ENCODE measurements at regions not wholly inside any gene's neighbourhood (a gene's known extent, or its start where the extent isn't known, plus 50 kb on each side); places are given as distances from the start of the nearest gene placed in this dataset.
A peak's percentile ranks its signal among the peaks of the same experiment; 100 is the strongest.
"Not testable (repeated sequence)": the region's sequence is repeated elsewhere in the genome, so short reads cannot be mapped to it uniquely, and the experiment has no call there.

DNA sequence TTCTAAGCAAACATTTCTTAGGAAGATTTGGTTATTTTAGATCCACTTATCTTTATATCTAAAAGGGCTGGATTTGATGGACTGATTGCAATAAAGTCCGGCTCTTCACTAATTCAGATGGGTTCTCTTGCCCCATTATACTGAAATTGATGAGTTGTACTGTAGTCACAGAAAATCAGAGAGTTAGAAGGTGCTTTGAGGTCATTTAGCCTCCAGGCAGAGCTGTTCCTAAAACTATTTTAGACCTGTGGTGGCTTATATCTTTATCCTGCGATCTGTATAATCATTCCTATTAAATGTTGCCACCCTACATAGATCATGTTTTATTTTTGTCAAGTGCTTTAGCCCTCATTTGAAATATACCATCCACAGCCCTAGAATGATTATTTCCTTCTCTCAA, 61.3 kb upstream of the ATXN1 start:
- Mint-ChIP-seq H3K27me3 (ENCODE audit: low read depth in 3 of 3) (peaks cover 3 to 5% (median 3%) of the 10 kb centered on the region in 3 donors), H3K36me3 (no peaks in the 10 kb centered on the region), H3K4me1 (peaks cover 0 to 5% of the 10 kb centered on the region in 2 donors), H3K9me3 (peaks cover 0 to 1% (median 0%) of the 10 kb centered on the region in 6 donors), H3K27ac (no peak overlapping the region), H3K4me3 (no peak overlapping the region)
- no peak for DNase-seq

DNA sequence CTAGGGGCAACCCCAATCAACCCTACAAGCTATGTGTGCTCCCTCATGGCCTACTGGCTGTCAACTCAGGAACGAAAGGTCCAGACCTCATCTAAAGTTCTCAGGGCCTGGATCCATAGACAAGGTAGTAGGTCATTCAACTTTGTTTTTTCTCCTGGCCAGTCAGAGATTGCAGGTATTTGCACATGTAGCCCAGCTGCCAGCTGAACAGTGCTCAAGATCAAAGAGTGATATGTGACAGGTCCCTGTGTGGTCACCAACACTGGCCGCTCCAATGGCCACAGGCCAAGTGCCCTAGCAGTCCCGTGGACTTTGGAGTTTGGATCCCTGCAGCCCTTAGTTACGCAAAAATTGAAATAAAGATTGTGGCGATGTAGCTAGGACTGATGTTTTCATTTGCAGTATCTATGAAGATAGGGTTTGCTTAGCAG, 60.6 kb upstream of the ATXN1 start:
- H3K27ac Mint-ChIP-seq, result no peak overlapping the region
- H3K27me3 Mint-ChIP-seq (ENCODE audit: low read depth in 3 of 3), result peaks cover 2 to 3% (median 3%) of the 10 kb centered on the region in 3 donors
- no peaks in the 10 kb centered on the region for H3K36me3 Mint-ChIP-seq
- no peaks in the 10 kb centered on the region for H3K4me1 Mint-ChIP-seq
- DNase-seq, result no peak
- H3K9me3 Mint-ChIP-seq, result no peaks in the 10 kb centered on the region
- no peak overlapping the region for H3K4me3 Mint-ChIP-seq

DNA sequence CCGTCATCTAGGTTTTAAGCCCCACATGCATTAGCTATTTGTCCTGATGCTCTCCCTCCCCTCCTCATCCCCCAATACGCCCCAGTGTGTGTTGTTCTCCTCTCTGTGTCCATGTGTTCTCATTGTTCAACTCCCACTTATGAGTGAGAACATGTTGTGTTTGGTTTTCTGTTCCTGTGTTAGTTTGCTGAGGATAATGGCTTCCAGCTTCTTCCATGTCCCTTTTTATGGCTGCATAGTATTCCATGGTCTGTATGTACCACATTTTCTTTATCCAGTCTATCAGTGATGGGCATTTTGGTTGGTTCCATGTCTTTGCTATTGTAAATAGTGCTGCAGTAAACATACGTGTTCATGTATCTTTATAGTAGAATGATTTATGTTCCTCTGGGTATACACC, 59.0 kb upstream of the ATXN1 start:
- H3K9me3 Mint-ChIP-seq; H3K36me3 Mint-ChIP-seq; H3K4me3 Mint-ChIP-seq; H3K4me1 Mint-ChIP-seq; DNase-seq; H3K27me3 Mint-ChIP-seq (ENCODE audit: low read depth in 3 of 3); H3K27ac Mint-ChIP-seq: not testable (repeated sequence)

- peaks cover 2 to 7% (median 3%) of the 10 kb centered on the region in 3 donors for H3K27me3 Mint-ChIP-seq (ENCODE audit: low read depth in 3 of 3)
- no peak overlapping the region for H3K27ac Mint-ChIP-seq
- no peaks in the 10 kb centered on the region for H3K9me3 Mint-ChIP-seq
- H3K4me1 Mint-ChIP-seq, result no peaks in the 10 kb centered on the region
- no peaks in the 10 kb centered on the region for H3K36me3 Mint-ChIP-seq
- H3K4me3 Mint-ChIP-seq, result no peak overlapping the region
- DNase-seq, result no peak
These were observed 58.5 kb upstream of the ATXN1 start for GRCh38 chr6:16819752-16820151.

DNA sequence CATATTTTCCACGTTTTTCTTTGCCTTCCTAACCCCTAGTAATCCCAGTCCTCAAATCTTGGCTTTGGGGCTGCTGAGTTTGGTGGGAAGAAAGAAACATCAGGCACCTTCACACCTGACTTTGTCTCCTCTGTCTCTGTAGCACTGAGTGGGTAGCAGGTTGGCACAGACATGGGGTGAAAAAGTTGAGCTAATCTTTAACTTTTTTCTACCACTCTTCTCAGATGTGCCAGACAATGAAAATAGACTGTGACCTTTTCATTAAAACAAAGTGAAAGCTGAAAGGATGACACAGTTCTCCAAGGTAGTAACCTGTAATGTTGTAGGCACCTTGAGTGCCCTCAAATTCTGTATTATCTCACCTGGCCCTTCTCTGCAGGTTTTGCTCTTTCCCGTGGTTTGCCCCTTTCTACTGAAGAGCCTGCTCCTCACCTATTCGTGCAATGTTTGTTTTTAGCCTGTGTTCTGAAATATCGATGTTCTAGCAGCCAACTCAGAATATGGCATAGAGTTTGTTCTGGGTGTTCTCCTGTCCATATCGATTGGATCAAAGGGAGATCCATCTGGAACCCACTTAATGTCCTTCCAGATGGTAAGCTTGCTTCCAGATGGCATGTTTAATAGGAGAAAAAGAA, 57.8 kb upstream of the ATXN1 start:
- H3K36me3 Mint-ChIP-seq, result no peaks in the 10 kb centered on the region

DNA sequence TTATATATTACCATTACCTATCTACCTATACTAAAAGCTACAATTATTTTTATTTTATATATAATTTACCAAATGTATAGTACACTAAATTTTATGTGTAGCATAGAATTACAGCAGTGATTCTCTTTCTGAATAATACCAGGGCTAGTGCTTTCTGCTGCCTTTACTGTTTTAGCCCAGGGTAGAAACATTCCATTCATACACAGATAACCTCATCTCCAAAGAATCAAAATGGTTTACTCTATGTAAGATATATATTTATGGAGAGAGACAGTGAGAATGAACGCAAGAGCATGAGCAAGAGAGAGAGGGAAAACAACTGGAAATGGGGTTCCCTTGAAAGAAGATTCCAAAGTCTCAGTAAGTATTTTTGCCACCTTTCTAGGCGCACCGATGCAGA, 56.3 kb upstream of the ATXN1 start:
- H3K4me1 Mint-ChIP-seq, result no peaks in the 10 kb centered on the region
- DNase-seq, result no peak
- no peak overlapping the region for H3K27ac Mint-ChIP-seq
- peaks cover 5 to 11% (median 10%) of the 10 kb centered on the region in 6 donors for H3K9me3 Mint-ChIP-seq
- H3K4me3 Mint-ChIP-seq, result no peak overlapping the region
- H3K27me3 Mint-ChIP-seq (ENCODE audit: low read depth in 3 of 3), result peaks cover 0 to 4% (median 0%) of the 10 kb centered on the region in 3 donors
- H3K36me3 Mint-ChIP-seq, result peaks cover 2 to 9% (median 6%) of the 10 kb centered on the region in 3 donors

More for the DNA sequence above, 57.8 kb upstream of the ATXN1 start:
- DNase-seq, result no peak
- H3K4me3 Mint-ChIP-seq, result no peak overlapping the region
- H3K27me3 Mint-ChIP-seq (ENCODE audit: low read depth in 3 of 3), result peaks cover 0 to 7% (median 2%) of the 10 kb centered on the region in 3 donors
- H3K9me3 Mint-ChIP-seq, result no peaks in the 10 kb centered on the region
- peak overlapping the region in 1 of 6 donors; percentile 55 for H3K27ac Mint-ChIP-seq
- no peaks in the 10 kb centered on the region for H3K4me1 Mint-ChIP-seq

DNA sequence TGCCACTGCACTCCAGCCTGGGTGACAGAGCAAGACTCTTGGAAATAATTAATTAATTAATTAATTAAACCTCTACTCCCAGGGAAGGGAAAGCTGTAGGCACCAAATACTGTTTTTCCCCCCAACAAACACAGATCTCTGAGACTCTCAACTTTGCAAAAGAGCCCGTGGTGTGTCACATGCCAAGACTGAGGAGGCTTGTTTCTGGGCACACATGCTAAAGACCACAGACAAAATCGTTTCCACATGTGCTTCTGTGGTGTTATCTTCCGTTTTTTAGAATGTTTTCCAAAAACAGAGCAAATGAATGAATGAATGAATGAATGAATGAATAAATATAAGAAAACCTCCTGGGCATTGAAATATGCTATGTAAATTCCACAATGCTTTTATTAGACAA, 55.6 kb upstream of the ATXN1 start:
- Mint-ChIP-seq H3K36me3 (peaks cover 8 to 16% (median 9%) of the 10 kb centered on the region in 3 donors), H3K27ac (no peak overlapping the region), H3K27me3 (ENCODE audit: low read depth in 3 of 3) (peaks cover 0 to 7% (median 0%) of the 10 kb centered on the region in 3 donors), H3K4me1 (no peaks in the 10 kb centered on the region), H3K9me3 (peaks cover 9 to 18% (median 17%) of the 10 kb centered on the region in 6 donors), H3K4me3 (no peak overlapping the region)
- no peak for DNase-seq

- no peak overlapping the region for H3K27ac Mint-ChIP-seq
These were observed 51.7 kb upstream of the ATXN1 start for GRCh38 chr6:16812993-16813392.

DNA sequence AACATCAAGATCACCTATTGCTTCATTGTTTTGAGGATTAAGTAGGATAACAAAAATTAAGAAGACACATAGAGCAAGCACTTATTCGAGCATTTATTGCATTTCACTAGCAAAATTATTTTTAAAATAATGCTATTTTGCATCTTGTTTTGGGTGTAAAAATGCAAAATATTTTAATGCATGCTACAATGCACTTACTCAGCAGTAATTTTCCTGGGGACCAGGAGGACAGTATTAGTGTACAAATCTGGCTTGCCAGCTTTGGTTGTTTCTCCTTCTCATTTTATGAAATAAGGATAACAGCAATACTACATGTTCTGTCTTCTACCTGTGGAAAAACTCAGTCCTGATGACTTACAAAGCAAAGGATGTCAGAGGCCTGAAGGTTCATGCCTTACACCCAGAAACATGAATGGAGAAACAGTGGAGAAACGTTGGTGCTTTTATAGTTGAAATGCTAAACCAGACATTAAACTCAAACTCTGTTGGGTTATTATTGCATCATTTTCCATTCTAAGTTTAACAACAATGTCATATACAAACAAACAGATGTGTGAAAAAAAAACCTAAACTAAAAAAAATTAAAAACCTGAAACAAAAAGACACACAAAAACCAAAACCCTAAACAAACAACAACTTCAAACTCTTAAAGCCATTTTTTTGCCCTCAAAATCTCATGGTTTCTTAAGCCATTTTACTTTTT, 50.2 kb upstream of the ATXN1 start:
- H3K27me3 Mint-ChIP-seq (ENCODE audit: low read depth in 3 of 3), result peaks cover 1 to 7% (median 2%) of the 10 kb centered on the region in 3 donors
- peaks cover 9 to 17% (median 12%) of the 10 kb centered on the region in 3 donors for H3K36me3 Mint-ChIP-seq
- H3K4me1 Mint-ChIP-seq, result no peaks in the 10 kb centered on the region
- no peak overlapping the region for H3K4me3 Mint-ChIP-seq
- DNase-seq, result no peak
- H3K27ac Mint-ChIP-seq, result no peak overlapping the region
- peaks cover 9 to 21% (median 18%) of the 10 kb centered on the region in 6 donors for H3K9me3 Mint-ChIP-seq

More at GRCh38 chr6:16812993-16813392, 51.7 kb upstream of the ATXN1 start:
- no peak for DNase-seq
- H3K27me3 Mint-ChIP-seq (ENCODE audit: low read depth in 3 of 3), result peaks cover 0 to 7% (median 1%) of the 10 kb centered on the region in 3 donors
- peaks cover 9 to 21% (median 18%) of the 10 kb centered on the region in 6 donors for H3K9me3 Mint-ChIP-seq
- H3K4me1 Mint-ChIP-seq, result no peaks in the 10 kb centered on the region
- H3K36me3 Mint-ChIP-seq, result peaks cover 9 to 17% (median 12%) of the 10 kb centered on the region in 3 donors
- no peak overlapping the region for H3K4me3 Mint-ChIP-seq

All from immature natural killer cell (primary cell).